HG03342 (cell line): ENCODE measurements at regions not wholly inside any gene's neighbourhood (a gene's known extent, or its start where the extent isn't known, plus 50 kb on each side); places are given as distances from the start of the nearest gene placed in this dataset.

Source experiments
- ATAC-seq: cut with Tn5 transposase; IDR thresholded peaks from one replicate; pipeline ENCODE4 v1.9.1; 2021; ENCODE audit warnings: mild to moderate bottlenecking, moderate library complexity; ENCODE audit not compliant: unreplicated experiment

DNA sequence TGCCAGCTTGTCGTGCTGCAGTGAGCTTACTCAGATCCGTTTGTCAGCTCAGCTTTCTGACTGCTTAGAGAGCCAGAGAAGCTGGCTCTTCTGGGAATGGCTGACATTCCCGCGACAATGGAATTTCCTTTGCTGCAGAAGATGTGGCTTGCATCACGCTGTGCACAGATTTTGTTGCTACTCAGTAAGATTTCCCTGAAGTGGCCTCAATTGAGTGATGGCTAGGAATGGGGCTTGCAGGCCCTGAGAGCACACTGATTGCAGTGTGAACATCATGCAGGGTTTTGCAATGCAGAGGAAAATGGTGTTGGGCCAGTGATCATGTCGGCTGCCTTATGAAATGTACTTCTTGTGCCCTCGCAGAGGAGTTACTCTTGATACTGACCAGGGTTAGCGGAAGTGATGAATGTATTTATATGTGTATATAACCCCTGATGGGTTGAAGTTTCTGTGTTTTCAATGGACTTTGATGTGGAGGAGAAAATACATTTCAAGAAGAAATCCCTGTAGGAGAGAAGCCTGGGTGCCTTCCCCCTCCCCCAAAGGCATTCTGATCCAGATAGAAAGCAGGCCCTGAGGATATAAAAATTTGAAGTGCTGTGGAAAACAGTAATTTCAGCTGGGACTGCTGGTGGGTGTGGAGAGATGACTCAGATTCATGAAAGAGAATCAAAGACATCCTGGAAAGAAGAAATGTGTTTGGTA is 102.5 kb upstream of the PDZRN3 start:
- no peak for ATAC-seq

- no peak for ATAC-seq
These were observed 98.9 kb upstream of the PDZRN3 start for GRCh38 chr3:73723596-73723995.

DNA sequence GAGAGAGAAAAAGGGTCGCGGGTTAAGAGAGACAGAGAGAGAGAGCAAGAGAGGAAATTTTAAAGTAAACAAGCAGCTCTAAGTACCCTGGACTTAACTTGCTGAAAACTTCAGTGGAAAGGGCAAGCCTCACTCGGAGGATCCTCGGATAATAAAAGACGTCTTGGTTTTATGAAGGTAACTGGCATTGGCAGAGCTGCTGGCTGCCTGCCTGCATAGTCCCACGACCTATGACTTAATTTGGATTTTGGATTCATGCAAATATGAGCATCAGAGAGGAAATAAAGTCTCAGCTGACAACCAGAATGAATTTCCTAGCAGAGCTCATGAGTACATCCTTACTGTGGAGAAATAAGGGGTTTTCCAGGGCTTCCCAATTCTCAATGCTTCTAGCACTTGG is 95.1 kb upstream of the PDZRN3 start:
- ATAC-seq = no peak

DNA sequence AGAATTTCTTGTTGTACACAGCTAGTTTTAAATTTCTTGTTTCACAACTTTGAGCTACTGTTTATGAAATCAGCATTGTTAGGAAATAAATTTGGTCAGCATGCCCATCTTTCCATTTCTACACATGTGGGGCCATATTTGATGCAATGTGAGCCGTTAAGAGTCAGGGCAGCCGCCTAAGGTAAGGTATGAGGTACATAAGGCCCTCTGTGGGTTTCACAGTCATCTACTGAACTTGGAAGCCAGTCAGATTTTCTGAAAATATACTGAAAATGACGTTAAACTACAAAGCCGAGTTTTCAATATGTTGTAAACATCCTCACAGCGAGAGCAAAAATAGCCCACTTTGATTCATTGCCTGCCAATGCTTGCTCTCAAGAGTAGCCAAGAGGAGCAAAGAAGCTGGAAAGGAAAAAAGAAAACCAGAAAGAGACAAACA is 94.7 kb upstream of the PDZRN3 start:
- ATAC-seq = no peak

DNA sequence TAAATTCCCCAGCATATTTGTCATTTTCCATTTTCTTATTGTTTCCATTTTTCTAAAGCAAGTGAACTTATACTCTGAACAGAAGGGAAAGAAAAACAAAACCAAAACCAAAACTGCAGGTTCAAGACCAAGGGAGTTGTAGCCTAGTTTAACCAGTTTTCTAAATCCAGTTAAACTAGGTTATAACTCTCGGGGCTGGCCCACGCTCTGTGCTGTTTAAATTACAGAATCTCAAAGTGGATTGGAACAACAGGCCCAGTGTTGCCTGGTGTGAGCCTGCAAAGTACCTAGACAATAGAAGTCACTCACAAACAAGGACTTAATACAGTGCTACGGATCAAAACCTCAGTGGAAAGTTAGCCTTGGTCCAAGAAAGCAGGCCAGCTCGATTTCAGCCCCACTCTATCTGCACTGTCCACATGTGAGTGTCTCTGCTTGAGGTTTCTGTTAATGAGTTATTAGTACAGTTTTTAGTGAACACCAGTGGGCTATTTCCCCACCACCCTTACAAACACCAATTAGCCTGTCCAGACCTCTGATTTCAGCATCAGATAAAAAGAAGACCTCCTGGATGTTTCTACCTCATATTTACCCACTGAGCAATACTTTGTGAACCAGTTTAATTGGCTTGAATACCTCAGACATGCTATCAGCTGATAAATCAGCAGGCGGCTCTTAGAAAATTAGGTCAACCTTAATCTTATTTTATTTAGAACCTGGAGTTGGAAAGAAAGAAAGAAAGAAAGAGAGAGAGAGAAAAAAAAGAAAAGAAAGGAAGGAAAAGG is 93.8 kb upstream of the PDZRN3 start:
- no peak for ATAC-seq

GRCh38 chr3:73716418-73716817 is 91.7 kb upstream of the PDZRN3 start:
- ATAC-seq = no peak

- ATAC-seq = no peak
These were observed 85.6 kb upstream of the PDZRN3 start for GRCh38 chr3:73710340-73710739.

GRCh38 chr3:73709712-73710111 is 85.0 kb upstream of the PDZRN3 start:
- no peak for ATAC-seq

DNA sequence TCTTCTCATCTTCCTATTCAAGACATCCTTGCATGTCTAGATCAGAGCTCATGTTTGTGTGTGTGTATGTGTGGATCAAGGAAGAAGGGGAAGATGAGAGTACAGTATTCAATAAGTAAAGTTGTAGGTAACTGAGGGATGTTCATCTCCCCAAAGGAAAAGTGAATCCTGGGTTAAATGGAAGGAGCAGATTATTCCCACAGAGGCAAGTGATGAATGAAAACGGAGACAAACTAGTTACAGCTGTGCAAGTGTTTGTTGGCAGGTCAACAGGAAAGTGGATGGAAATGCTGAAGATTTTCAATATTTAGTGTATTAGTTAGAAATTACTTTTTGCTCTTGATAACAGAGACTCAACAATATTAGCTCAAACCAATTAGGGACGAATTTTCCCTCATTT is 84.2 kb upstream of the PDZRN3 start:
- ATAC-seq = no peak

GRCh38 chr3:73707772-73708171 is 83.0 kb upstream of the PDZRN3 start:
- no peak for ATAC-seq

DNA sequence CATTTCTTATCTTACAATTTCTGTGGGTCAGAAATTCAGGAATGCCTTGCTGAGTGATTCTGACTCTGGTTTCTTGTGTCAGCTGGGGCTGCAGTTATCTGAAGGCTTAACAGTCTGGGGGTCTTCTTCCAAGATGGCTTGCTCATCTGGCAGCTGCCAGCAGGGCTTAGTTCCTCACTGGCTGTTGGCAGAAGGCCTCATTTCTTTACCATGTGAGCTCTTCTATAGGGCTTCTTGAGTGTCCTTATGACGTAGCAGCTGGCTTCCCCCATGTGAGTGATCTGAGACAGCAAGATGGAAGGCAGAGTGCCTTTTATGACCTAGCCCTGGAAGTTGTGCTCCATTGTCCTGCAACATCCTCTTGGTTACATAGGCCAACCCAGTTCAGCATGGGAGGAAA is 82.0 kb upstream of the PDZRN3 start:
- ATAC-seq = no peak

DNA sequence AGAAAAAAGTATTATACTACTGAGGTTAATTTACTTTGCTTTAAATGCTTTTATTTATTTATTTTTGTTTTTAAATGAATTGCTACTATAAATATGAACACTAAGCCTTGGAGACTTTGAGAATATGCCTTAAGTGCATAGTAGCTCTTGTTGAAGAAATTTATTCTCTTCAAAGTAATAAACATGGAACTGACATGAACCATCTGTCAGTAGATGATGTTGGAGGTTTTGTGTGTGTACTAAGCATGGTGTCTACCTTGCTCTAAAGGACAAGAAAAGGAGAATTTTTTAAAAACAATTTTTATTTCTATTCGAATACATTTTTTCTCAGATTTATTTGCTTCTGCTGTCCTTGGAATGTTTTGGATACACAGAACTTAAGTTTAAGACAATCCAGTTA is 81.1 kb upstream of the PDZRN3 start:
- no peak for ATAC-seq

- ATAC-seq = no peak
These were observed 74.6 kb upstream of the PDZRN3 start for GRCh38 chr3:73699327-73699726.

- no peak for ATAC-seq
These were observed 72.3 kb upstream of the PDZRN3 start for GRCh38 chr3:73697020-73697419.

DNA sequence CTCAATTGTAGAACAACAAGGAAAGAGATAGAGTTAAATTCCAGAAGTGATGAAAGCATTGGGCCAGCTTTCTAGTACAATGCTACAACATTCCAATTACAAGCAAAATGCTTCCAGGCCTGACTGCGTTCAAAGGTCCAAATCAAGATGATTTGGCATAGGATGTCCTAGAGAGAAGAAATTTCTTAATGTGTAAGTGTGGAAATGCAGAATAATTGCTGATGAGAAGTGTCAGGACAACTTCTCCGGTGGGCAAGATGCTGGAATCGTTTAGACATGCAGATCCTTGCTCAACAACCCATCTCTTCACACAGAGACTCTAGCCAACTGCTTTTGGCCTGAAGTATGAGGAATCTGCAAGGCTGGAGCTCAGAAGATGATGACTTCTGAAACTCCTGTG is 71.1 kb upstream of the PDZRN3 start:
- no peak for ATAC-seq

DNA sequence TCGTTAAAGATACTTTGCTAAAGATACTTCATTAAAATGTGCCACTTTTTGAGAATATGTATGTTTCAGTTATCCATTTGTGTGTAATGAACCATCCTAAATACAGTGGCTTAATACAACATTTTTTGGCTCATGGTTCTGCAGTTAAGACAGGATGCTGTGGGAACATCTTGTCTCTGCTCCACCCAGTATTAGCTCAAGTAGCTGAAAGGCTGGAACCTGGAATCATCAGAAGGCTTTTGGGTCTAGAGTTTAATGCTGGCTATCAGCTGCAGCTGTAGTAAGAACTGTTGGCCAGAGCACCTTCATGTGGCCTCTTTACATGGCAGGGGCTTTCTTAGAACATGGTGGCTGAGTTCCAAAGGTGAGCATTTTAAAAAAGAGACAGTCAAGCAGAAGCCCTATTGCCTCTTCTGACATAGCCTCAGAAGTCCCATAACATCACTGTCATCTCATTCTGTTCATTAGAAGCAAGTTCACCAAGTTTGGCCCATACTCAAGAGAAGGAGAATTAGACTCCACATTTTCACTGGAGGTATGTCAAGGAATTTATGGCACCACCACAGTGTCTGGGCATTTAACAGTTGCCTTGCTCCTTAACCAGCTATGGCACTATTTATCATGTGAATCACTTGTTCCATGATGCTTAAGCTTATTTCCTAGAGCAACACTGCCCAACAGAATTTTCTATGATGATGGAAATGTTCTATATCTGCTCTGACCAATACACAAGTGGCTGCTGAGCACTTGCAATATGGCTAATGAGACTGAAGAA is 70.4 kb upstream of the PDZRN3 start:
- no peak for ATAC-seq

- no peak for ATAC-seq
These were observed 62.6 kb upstream of the PDZRN3 start for GRCh38 chr3:73687106-73688004.

- no peak for ATAC-seq
These were observed 60.3 kb upstream of the PDZRN3 start for GRCh38 chr3:73685061-73685460.

- ATAC-seq = no peak
These were observed 59.0 kb upstream of the PDZRN3 start for GRCh38 chr3:73683706-73684105.

DNA sequence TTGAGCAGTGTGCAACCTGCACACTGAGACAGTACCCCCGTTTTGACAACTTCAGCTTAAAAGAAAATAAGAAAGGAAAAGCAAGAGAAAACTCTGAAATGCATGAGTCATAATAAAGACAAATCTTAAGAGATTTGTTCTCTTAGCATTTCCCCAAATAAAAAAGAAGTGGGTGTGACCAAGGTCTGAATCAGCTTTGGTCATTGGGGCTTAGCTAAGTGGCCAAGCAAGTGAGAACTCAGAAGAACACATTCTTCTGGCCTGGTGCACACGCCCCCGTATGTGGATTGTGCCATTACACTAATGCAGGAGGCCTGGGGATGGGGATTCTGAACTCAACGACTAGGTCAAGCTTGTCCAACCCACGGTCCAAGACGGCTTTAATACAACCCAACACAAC is 56.9 kb upstream of the PDZRN3 start:
- ATAC-seq = no peak

DNA sequence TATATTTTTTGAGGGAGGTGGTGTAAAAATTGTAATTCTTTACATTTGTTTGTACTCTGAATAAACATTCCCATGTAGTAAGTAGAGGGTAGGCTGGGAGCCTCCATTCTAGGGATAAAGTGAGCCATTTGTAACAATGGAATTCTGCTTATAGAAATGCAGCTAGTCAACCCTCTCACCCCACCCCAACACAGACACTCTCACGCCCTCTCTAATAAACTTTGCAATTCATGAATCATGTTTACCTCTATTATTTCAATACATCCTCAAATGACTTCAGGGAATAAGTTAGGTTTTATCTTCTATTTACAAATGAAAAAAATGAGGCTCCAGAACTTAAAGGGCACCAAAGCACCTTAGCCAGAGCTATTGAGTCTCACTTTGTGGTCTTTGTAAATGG is 56.5 kb upstream of the PDZRN3 start:
- ATAC-seq = no peak
